Right cardiac atrium (tissue), 5 donors: ENCODE measurements at regions not wholly inside any gene's neighbourhood (a gene's known extent, or its start where the extent isn't known, plus 50 kb on each side); places are given as distances from the start of the nearest gene placed in this dataset.
"Not testable (repeated sequence)": the region's sequence is repeated elsewhere in the genome, so short reads cannot be mapped to it uniquely, and the experiment has no call there.

Source experiments
- ATAC-seq, 2 donors: fragments of 200-7000 bp; cut with Tn5 transposase; one replicate each; pipeline versions ENCODE4 v1.8.0 to v1.9.1; 2020; ENCODE audit warnings: moderate library complexity in 2 of 2, mild to moderate bottlenecking in 1 of 2
- DNase-seq, 3 donors: peaks; one replicate each; pipeline ENCODE4 v3.0.0-alpha.2; 2020
- H3K27ac ChIP-seq: one replicate; pipeline ENCODE4 v1.5.1; 2013; ENCODE audit warnings: mild to moderate bottlenecking, low read length, control low read depth, moderate library complexity
- H3K27me3 ChIP-seq: one replicate; pipeline ENCODE4 v1.6.1; 2013; ENCODE audit not compliant: control insufficient read depth, insufficient read depth
- H3K4me1 ChIP-seq: one replicate; pipeline ENCODE4 v1.6.1; 2013; ENCODE audit warnings: low read length; ENCODE audit not compliant: control insufficient read depth, insufficient read depth
- H3K4me3 ChIP-seq: one replicate; pipeline ENCODE4 v1.5.1; 2013; ENCODE audit warnings: low read length, control low read depth
- H3K9me3 ChIP-seq: one replicate; pipeline ENCODE4 v1.6.1; 2013; ENCODE audit warnings: low read length; ENCODE audit not compliant: control insufficient read depth
- WGBS: extraction: QIAGEN DNeasy Blood & Tissue Kit; methylation state at CpG from one replicate; pipeline ENCODE4 v1.1.7; 2013; 5-methylcytosine and 5-hydroxymethylcytosine counted together
- intact Hi-C, 4 donors: fragments of 100-400 bp; cut with DNase I; formaldehyde crosslinking; loops; one replicate each; pipeline versions ENCODE4 v1.11.0 to v1.14.0; 2022 to 2023
- donor health status: healthy with polysubstance abuse.
- donor health status: DM: no; HTN: yes; CAD: no.
- donor health status: DM: no; HTN: no; CAD: no.
- donor health status: DM: no; HTN: yes; CAD: no; lungs with severe emphysema.
- donor health status: DM: yes; HTN: yes; CAD: no.

DNA sequence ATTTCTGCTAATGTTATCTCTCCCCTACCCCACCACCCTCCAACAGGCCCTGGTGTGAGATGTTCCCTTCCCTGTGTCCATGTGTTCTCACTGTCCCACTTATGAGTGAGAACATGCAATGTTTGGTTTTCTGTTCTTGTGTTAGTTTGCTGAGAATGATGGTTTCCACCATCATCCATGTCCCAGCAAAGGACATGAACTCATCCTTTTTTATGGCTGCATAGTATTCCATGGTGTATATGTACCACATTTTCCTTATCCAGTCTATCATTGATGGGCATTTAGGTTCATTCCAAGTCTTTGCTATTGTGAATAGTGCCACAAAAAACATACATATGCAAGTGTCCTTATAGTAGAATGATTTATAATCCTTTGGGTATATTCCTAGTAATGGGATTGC, 104.5 kb downstream of the ZNF33B start:
- intact Hi-C loops, H3K9me3 ChIP-seq: not testable (repeated sequence)

DNA sequence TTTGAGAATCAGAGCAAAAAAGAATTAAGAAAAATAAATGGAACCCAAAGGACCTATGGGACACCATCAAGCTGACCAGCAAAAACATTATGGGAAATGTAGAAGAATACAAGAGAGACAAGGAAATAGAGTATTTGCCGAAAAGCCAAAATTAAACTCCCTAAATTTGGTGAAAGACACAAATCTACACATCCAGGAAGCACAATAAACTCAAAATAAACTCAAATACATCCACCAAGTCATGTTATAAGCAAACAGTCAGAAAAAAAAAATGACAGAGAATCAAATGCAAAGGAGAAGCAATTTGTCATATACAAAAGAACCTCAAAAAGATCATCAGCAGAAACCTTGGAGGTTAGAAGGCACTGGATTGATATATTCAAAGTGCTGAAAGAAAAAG, 105.4 kb downstream of the ZNF33B start:
- intact Hi-C loops = no loop called here
- Histone ChIP-seq H3K27ac (no peak overlapping the region), H3K4me3 (no peak overlapping the region), H3K27me3 (no peaks in the 10 kb centered on the region), H3K4me1 (no peaks in the 10 kb centered on the region), H3K9me3 (peaks cover 2% of the 10 kb centered on the region)
- 100% methylated on average over 1 of the region's 1 CpG for WGBS
- ATAC-seq (no peak), DNase-seq (no peak)

More for the DNA sequence above, 104.5 kb downstream of the ZNF33B start:
- ATAC-seq, H3K4me3 ChIP-seq, H3K4me1 ChIP-seq, DNase-seq, H3K27me3 ChIP-seq, H3K27ac ChIP-seq: not testable (repeated sequence)

DNA sequence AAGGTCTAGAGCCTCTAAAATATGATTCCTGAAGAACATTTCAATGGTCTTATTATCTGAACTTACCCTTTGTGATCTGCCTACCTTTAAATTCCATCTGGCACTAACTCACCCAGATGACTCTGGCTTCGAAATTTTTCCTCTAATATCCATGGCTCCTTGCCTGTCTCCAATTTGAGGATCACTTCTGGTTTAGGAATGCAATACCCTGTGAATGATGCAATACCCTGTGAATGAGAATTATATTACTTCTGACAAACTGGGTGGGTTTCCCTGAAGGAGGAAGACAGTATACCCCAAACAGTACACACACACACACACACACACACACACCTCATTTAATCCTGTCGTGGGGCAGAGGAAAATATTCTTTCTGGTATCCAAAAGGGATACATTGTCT, 115.3 kb downstream of the ZNF33B start:
- no peak for ATAC-seq
- intact Hi-C loops = no loop called here
- Histone ChIP-seq H3K4me1 (no peaks in the 10 kb centered on the region), H3K27me3 (no peaks in the 10 kb centered on the region), H3K9me3 (peaks cover 13% of the 10 kb centered on the region), H3K4me3 (no peak overlapping the region), H3K27ac (no peak overlapping the region)
- DNase-seq = no peak
- WGBS = 96% methylated on average over 2 of the region's 2 CpGs

DNA sequence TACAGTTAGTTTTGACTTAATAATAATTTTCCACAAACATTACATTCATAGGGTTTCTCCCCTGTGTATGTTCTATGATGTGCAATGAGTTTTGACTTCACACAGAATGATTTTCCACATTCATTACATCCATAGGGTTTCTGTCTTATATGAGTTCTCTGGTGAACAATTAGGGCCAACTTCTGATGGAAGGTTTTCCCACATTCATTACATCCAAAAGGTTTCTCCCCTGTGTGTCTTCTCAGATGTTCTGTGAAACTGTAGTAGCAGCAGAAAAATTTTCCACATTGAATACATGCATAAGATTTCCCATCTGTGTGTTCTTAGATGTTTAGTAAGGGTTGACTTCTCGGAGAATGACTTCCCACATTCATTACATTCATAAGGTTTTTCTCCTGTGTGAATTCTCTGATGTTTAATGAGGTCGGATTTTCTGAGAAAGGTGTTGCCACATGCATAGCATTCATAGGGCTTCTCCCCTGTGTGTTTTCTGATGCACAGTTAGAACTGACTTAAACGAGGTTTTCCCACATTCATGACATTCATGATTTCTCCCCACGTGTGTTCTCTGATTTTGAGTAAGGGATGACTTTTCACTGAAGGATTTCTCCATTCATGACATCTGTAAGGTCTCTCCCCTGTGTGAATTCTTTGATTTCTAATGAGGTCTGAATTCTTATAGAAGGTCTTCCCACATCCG, 118.5 kb downstream of the ZNF33B start:
- peak overlapping the region; percentile 15 for H3K4me3 ChIP-seq
- no peak for ATAC-seq
- H3K9me3 ChIP-seq = peaks cover 17% of the 10 kb centered on the region
- no peak for DNase-seq
- no peak overlapping the region for H3K27ac ChIP-seq
- 96% methylated on average over 5 of the region's 5 CpGs for WGBS
- H3K4me1 ChIP-seq = no peaks in the 10 kb centered on the region
- intact Hi-C loops = no loop called here
- no peaks in the 10 kb centered on the region for H3K27me3 ChIP-seq

DNA sequence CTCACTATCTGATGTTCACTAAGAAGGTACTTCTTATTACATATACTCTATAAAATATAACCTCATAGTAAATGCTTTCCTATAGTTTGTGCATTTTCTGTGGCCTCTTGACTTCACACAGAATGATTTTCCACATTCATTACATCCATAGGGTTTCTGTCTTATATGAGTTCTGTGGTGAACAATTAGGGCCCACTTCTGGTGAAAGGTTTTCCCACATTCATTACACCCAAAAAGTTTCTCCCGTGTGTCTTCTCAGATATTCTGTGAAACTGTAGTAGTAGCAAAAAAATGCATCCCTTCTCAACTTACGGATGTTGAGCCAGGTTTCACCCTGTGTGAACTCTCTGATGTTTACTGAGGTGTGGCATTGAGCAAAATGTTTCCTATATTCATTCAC, 119.3 kb downstream of the ZNF33B start:
- DNase-seq (no peak), ATAC-seq (no peak)
- Histone ChIP-seq H3K9me3 (peaks cover 12% of the 10 kb centered on the region), H3K27ac (no peak overlapping the region), H3K4me1 (no peaks in the 10 kb centered on the region), H3K4me3 (no peak overlapping the region), H3K27me3 (no peaks in the 10 kb centered on the region)
- WGBS = 96% methylated on average over 2 of the region's 2 CpGs
- intact Hi-C loops = no loop called here

DNA sequence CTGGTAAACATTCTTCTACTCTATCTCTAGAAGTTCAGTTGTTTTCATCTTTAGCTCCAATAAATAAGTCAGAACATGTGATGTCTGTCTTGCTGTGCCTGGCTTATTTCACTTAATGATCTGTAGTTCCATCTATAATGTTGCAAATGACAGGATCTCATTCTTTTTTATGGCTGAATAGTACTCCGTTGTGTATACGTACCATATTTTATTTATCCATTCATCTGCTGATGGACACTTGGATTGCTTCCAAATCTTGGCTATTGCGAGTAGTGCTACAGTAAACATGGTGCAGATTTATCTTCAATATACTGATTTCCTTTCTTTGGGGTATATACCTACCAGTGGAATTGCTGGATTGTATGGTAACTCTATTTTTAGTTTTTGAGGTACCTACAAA, 124.4 kb downstream of the ZNF33B start:
- H3K9me3 ChIP-seq = peaks cover 7% of the 10 kb centered on the region
- no peak for ATAC-seq
- 96% methylated on average over 3 of the region's 3 CpGs for WGBS
- H3K27ac ChIP-seq = no peak overlapping the region
- no peaks in the 10 kb centered on the region for H3K4me1 ChIP-seq
- DNase-seq = no peak
- intact Hi-C loops = no loop called here
- H3K27me3 ChIP-seq = no peaks in the 10 kb centered on the region
- no peak overlapping the region for H3K4me3 ChIP-seq

DNA sequence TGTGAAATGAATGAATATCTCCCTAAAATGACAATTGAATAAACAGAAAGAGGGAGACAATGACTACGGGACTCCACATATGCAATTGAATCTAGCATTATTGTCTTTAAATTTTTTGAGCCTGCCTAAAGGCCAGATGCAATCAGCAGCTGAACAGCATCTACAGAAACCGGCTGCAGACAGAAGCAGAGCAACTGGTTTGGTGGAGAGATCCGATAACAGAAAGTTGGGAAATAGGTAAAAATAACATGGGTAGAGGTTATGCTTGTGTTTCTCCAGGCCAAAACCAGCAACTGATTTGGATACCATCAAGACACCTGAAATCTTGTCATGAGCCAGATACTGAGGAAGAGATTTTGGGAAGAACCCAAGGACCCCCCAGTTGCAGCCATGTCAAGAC, 146.6 kb downstream of the ZNF33B start:
- Histone ChIP-seq H3K9me3 (no peaks in the 10 kb centered on the region), H3K27ac (no peak overlapping the region), H3K4me3 (no peak overlapping the region), H3K27me3 (no peaks in the 10 kb centered on the region), H3K4me1 (no peaks in the 10 kb centered on the region)
- intact Hi-C loops = no loop called here
- DNase-seq (no peak), ATAC-seq (no peak)
- WGBS = 75% methylated on average over 3 of the region's 3 CpGs

DNA sequence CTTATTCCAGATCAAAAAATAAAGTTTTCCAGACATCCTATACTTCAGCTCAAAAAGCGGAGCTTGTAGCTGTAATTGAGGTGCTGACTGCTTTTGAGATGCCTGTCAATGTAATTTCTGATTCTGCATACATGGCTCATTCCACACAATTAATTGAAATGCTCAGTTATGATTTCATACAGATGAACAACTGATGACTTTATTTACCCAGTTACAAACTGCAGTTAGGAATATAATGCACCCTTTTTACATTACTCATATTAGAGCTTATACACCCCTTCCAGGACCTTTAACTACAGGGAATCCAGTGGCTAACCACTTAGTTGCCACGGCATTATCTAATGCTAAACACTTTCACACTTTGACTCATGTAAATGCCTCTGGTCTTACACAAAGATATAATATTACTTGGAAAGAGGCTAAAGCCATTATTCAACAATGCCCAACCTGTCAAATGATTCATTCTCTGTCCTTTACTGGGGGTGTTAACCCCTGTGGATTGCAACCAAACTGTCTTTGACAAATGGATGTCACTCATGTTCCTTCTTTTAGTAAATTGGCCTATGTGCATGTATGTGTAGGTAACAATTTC, 147.3 kb downstream of the ZNF33B start:
- no peaks in the 10 kb centered on the region for H3K9me3 ChIP-seq
- H3K4me3 ChIP-seq = no peak overlapping the region
- no peak for DNase-seq
- no peaks in the 10 kb centered on the region for H3K4me1 ChIP-seq
- no peak for ATAC-seq
- H3K27ac ChIP-seq = no peak overlapping the region
- no peaks in the 10 kb centered on the region for H3K27me3 ChIP-seq
- WGBS = 51% methylated on average over 2 of the region's 2 CpGs
- intact Hi-C loops = no loop called here

DNA sequence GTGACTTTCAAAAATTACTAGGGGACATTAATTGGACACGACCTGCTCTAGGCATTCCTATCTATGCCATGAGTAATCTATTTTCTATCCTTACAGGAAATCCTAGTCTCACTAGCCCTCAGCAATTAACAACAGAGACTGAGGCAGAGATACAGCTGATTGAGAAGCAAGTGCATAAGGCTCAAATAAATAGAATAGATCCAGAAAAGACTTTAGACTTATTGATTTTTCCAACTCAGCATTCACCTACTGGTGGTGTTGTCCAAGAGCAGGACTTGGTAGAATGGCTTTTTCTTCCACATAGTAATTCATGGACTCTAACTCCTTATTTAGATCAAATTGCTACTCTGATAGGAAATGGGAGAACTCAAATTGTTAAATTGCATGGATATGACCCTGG, 148.0 kb downstream of the ZNF33B start:
- H3K27ac ChIP-seq = no peak overlapping the region
- H3K4me3 ChIP-seq = no peak overlapping the region
- no peaks in the 10 kb centered on the region for H3K4me1 ChIP-seq
- WGBS = 32% methylated on average over 1 of the region's 1 CpG
- H3K9me3 ChIP-seq = no peaks in the 10 kb centered on the region
- DNase-seq = no peak
- H3K27me3 ChIP-seq = no peaks in the 10 kb centered on the region
- no peak for ATAC-seq
- intact Hi-C loops = no loop called here

DNA sequence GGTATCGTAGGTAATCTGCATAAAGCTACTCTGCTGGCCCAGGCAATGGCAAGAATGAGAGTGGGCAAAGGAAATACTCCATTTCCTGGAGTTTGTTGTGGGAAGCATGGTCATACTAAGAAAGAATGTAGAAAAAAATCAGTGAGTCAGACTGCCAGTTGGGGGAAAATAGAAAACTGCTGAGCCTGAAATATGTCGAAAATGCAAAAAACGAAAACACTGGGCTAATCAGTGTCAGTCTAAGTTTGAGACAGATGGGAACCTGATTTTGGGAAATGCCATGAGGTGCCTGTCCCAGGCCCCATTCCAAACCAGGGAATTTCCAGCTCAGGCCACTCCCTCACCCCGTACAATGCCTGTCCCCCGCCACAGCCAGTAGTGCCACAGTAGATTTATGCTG, 150.0 kb downstream of the ZNF33B start:
- H3K27me3 ChIP-seq = no peaks in the 10 kb centered on the region
- H3K27ac ChIP-seq = no peak overlapping the region
- WGBS = 58% methylated on average over 5 of the region's 5 CpGs
- H3K4me3 ChIP-seq = no peak overlapping the region
- intact Hi-C loops = no loop called here
- ATAC-seq (no peak), DNase-seq (no peak)
- no peaks in the 10 kb centered on the region for H3K9me3 ChIP-seq
- H3K4me1 ChIP-seq = no peaks in the 10 kb centered on the region

DNA sequence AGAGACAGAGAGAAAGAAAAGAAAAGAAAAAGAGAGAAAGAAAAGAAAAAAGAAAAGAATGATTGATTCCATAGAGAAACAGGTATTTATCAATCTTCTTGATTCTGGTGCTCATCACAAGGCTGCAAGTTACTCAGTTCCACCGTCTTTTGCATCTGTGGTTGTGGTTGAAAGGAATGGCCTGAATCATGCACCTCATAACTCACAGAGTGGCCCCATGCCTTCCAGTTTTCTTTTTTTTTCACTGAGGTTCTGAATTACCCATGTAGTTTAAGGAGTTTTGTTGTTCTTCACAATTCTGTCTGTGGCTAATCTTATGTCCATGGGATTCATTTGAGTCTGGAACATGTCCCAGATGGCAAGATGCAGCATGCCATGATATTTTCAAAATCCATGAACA, 156.0 kb downstream of the ZNF33B start:
- ATAC-seq = no peak
- Histone ChIP-seq H3K27ac (no peak overlapping the region), H3K9me3 (no peaks in the 10 kb centered on the region), H3K4me3 (no peak overlapping the region), H3K27me3 (no peaks in the 10 kb centered on the region), H3K4me1 (no peaks in the 10 kb centered on the region)
- no peak for DNase-seq
- intact Hi-C loops = no loop called here
- WGBS = 90% methylated on average over 1 of the region's 1 CpG

DNA sequence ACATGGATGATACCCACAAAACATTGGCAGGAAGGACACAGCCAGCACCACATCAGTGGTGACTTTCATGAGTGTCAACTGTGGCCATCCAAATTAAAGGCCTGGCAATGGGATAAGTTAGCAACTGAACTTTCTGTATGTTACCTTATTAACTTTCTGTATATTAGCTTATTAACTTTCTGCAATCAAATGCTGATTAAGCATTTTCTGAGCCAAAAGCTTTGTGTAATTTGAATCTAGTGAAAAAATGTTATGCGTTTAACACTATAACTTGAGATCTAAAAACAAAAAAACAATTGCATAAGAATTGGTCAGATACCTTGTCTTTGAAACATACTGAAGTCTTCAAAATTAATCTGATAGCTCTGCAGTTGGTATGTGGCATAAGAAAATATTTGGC, 159.3 kb downstream of the ZNF33B start:
- H3K4me3 ChIP-seq = no peak overlapping the region
- intact Hi-C loops = no loop called here

More for the DNA sequence above, 159.3 kb downstream of the ZNF33B start:
- WGBS = 94% methylated on average over 1 of the region's 1 CpG
- no peaks in the 10 kb centered on the region for H3K4me1 ChIP-seq
- DNase-seq (no peak), ATAC-seq (no peak)
- H3K9me3 ChIP-seq = peaks cover 1% of the 10 kb centered on the region
- no peaks in the 10 kb centered on the region for H3K27me3 ChIP-seq
- H3K27ac ChIP-seq = no peak overlapping the region
